GM18907 (cell line): ENCODE measurements at regions not wholly inside any gene's neighbourhood (a gene's known extent, or its start where the extent isn't known, plus 50 kb on each side); places are given as distances from the start of the nearest gene placed in this dataset.
"Not testable (repeated sequence)": the region's sequence is repeated elsewhere in the genome, so short reads cannot be mapped to it uniquely, and the experiment has no call there.

Experiments used
- ATAC-seq: cut with Tn5 transposase; IDR thresholded peaks from one replicate; pipeline ENCODE4 v1.9.1; 2021; ENCODE audit warnings: mild to moderate bottlenecking, moderate library complexity; ENCODE audit not compliant: unreplicated experiment

GRCh38 chrX:121832446-121832845, 785.0 kb downstream of the GLUD2 start:
- ATAC-seq = no peak

GRCh38 chrX:121836000-121836399, 788.6 kb downstream of the GLUD2 start:
- no peak for ATAC-seq

- ATAC-seq = no peak
These were observed 803.6 kb downstream of the GLUD2 start for GRCh38 chrX:121851033-121851432.

GRCh38 chrX:121853762-121854613, 806.6 kb downstream of the GLUD2 start:
- ATAC-seq = no peak

GRCh38 chrX:121854614-121854911, 807.2 kb downstream of the GLUD2 start:
- ATAC-seq = no peak

GRCh38 chrX:121858867-121859647, 811.6 kb downstream of the GLUD2 start:
- no peak for ATAC-seq

GRCh38 chrX:121863976-121864375, 816.6 kb downstream of the GLUD2 start:
- ATAC-seq = no peak

GRCh38 chrX:121864561-121864960, 817.2 kb downstream of the GLUD2 start:
- no peak for ATAC-seq

GRCh38 chrX:121869876-121870477, 822.6 kb downstream of the GLUD2 start:
- no peak for ATAC-seq

- no peak for ATAC-seq
These were observed 823.7 kb downstream of the GLUD2 start for GRCh38 chrX:121871122-121871521.

GRCh38 chrX:121876305-121876704, 828.9 kb downstream of the GLUD2 start:
- ATAC-seq = no peak

- ATAC-seq = not testable (repeated sequence)
These were observed 829.9 kb downstream of the GLUD2 start for GRCh38 chrX:121877337-121877736.

- no peak for ATAC-seq
These were observed 839.1 kb downstream of the GLUD2 start for GRCh38 chrX:121886557-121886956.

- ATAC-seq = no peak
These were observed 847.3 kb downstream of the GLUD2 start for GRCh38 chrX:121894756-121895155.

GRCh38 chrX:121902463-121902862, 855.1 kb downstream of the GLUD2 start:
- ATAC-seq = no peak

- no peak for ATAC-seq
These were observed 856.6 kb downstream of the GLUD2 start for GRCh38 chrX:121903961-121904360.

- ATAC-seq = no peak
These were observed 873.8 kb downstream of the GLUD2 start for GRCh38 chrX:121921258-121921657.

GRCh38 chrX:121931567-121931966, 884.2 kb downstream of the GLUD2 start:
- ATAC-seq = no peak

- no peak for ATAC-seq
These were observed 885.3 kb downstream of the GLUD2 start for GRCh38 chrX:121932688-121933087.

GRCh38 chrX:121949041-121949760, 901.8 kb downstream of the GLUD2 start:
- no peak for ATAC-seq

- ATAC-seq = no peak
These were observed 911.5 kb downstream of the GLUD2 start for GRCh38 chrX:121958886-121959285.
